IPS DF 6.9 (cell line): ENCODE measurements at regions not wholly inside any gene's neighbourhood (a gene's known extent, or its start where the extent isn't known, plus 50 kb on each side); places are given as distances from the start of the nearest gene placed in this dataset.

Experiments
- DNase-seq: peaks from one replicate; pipeline ENCODE4 v3.0.0-alpha.2; 2013; ENCODE audit warnings: low read depth, low spot score
- H3K27ac ChIP-seq: one replicate; pipeline ENCODE4 v1.5.1; 2013; ENCODE audit warnings: low read length, control low read depth
- H3K27me3 ChIP-seq: 2 replicates; pipeline ENCODE4 v1.6.1; 2013; ENCODE audit warnings: mild to moderate bottlenecking, low read length; ENCODE audit not compliant: control insufficient read depth, insufficient read depth
- H3K36me3 ChIP-seq: 2 replicates; pipeline ENCODE4 v1.6.1; 2013; ENCODE audit warnings: low read length; ENCODE audit not compliant: control insufficient read depth, insufficient read depth
- H3K4me1 ChIP-seq: 2 replicates; pipeline ENCODE4 v1.6.1; 2013; ENCODE audit warnings: low read length; ENCODE audit not compliant: control insufficient read depth, insufficient read depth
- H3K4me3 ChIP-seq: 2 replicates; pipeline ENCODE4 v1.5.1; 2013; ENCODE audit warnings: mild to moderate bottlenecking, low read length
- H3K9me3 ChIP-seq: 2 replicates; pipeline ENCODE4 v1.6.1; 2013; ENCODE audit warnings: low read length, inconsistent platforms; ENCODE audit not compliant: control insufficient read depth, insufficient read depth
- WGBS: extraction: QIAGEN DNeasy Blood & Tissue Kit; methylation state at CpG from one replicate; pipeline ENCODE4 v1.1.7; 2013; ENCODE audit warnings: mixed read lengths, missing lambda C conversion rate; ENCODE audit not compliant: insufficient read length, insufficient coverage; 5-methylcytosine and 5-hydroxymethylcytosine counted together

DNA sequence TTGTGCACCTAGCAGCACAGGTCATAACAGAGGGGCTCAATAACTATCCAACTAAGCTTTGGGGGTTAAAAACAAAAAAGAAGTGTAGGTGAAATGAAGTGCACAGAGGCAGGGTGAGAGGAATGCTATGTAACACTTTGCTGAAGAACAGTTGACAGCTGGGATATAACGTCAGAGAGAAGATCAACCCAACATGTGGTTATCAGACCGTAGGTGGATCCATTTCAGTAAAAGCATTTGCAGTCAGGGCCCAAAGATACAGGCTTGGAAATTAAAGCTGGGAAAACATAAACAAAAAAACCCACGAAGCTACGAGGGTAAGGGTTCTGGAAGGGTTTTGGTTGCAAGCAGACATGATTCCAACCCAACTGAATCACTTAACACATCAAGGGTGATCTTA, 377.5 kb upstream of the NR2F2 start:
- Histone ChIP-seq H3K4me3 (no peak overlapping the region), H3K27me3 (no peaks in the 10 kb centered on the region), H3K4me1 (peaks cover 2% of the 10 kb centered on the region; the same call in 1 of the 2 replicates), H3K36me3 (no peaks in the 10 kb centered on the region), H3K27ac (no peak overlapping the region), H3K9me3 (no peaks in the 10 kb centered on the region)
- no CpG with 5 or more reads among the region's 4 CpGs for WGBS
- no peak for DNase-seq

DNA sequence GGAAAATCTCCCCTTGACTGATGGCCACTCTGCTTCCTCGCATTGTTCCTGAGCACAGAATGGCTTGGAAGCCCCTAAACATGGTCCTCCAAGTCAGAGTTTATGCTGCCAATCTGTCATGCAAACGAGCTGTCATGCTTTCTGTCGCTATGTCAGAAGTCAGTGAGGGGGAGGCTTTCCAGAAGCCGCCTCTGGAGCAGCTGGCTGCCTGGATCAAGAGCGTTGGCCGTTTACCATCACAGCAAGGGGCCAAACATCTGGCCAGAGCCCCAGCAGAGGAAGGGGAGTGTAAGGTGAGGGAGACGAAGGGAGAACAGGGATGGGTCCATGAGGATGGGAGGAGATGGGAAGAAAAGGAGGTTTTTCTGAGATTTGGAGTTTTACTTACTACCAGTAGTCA, 372.6 kb upstream of the NR2F2 start:
- WGBS: no CpG with 5 or more reads among the region's 7 CpGs
- Histone ChIP-seq H3K27me3 (no peaks in the 10 kb centered on the region), H3K36me3 (no peaks in the 10 kb centered on the region), H3K4me1 (peaks cover 2% of the 10 kb centered on the region; the same call in 1 of the 2 replicates), H3K4me3 (no peak overlapping the region), H3K27ac (no peak overlapping the region), H3K9me3 (no peaks in the 10 kb centered on the region)
- no peak for DNase-seq

DNA sequence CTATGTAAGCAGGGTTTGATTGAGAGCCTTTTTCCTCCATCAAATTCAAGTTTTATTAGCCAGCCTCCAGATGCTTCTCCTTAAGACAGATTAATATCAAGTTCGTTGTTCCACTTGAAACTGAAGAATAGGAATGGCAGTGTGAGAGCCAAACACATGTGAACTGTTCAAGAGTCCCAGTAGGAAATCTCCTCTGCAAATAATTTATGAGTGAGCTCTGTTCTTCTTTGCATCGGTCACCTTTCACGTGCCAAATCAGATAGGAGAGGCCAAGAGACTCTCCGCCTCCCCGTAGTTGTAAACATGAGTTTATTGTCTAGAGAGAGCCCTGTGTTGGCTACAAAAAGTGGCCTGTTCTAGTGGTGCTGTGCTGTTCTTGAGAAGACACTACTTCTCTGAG, 372.1 kb upstream of the NR2F2 start:
- Histone ChIP-seq H3K27ac (no peak overlapping the region), H3K9me3 (no peaks in the 10 kb centered on the region), H3K27me3 (no peaks in the 10 kb centered on the region), H3K36me3 (no peaks in the 10 kb centered on the region), H3K4me3 (no peak overlapping the region), H3K4me1 (peaks cover 2% of the 10 kb centered on the region; the same call in 1 of the 2 replicates)
- WGBS: no CpG with 5 or more reads among the region's 5 CpGs
- no peak for DNase-seq

GRCh38 chr15:95968856-95969255, 361.6 kb upstream of the NR2F2 start:
- no peaks in the 10 kb centered on the region for H3K4me1 ChIP-seq
- no CpG with 5 or more reads among the region's 5 CpGs for WGBS

DNA sequence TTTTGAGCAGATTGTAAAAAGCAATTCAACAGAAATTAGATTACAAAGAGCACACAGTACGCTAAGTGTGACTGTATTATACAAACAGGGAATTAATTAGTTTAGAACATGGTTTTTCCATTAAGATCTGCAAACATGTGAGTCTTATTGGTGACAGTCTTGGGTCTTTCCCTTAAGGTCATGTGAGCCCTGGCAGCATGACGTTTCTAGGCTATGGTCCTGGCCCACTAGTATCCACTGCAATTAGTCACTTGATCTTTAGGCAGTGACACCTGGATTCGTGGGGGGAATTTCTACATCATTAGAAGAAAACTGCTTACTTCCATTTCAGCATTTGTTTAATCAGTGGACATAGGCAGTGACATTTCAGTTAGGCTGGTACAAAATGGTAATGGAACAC, 360.2 kb upstream of the NR2F2 start:
- Histone ChIP-seq H3K4me3 (no peak overlapping the region), H3K4me1 (no peaks in the 10 kb centered on the region), H3K27ac (no peak overlapping the region), H3K36me3 (no peaks in the 10 kb centered on the region), H3K27me3 (no peaks in the 10 kb centered on the region), H3K9me3 (no peaks in the 10 kb centered on the region)
- DNase-seq: no peak
- WGBS: no CpG with 5 or more reads among the region's 3 CpGs

More at GRCh38 chr15:95968856-95969255, 361.6 kb upstream of the NR2F2 start:
- H3K27me3 ChIP-seq: no peaks in the 10 kb centered on the region
- no peaks in the 10 kb centered on the region for H3K36me3 ChIP-seq
- H3K9me3 ChIP-seq: no peaks in the 10 kb centered on the region
- no peak overlapping the region for H3K4me3 ChIP-seq
- DNase-seq: no peak
- H3K27ac ChIP-seq: no peak overlapping the region

DNA sequence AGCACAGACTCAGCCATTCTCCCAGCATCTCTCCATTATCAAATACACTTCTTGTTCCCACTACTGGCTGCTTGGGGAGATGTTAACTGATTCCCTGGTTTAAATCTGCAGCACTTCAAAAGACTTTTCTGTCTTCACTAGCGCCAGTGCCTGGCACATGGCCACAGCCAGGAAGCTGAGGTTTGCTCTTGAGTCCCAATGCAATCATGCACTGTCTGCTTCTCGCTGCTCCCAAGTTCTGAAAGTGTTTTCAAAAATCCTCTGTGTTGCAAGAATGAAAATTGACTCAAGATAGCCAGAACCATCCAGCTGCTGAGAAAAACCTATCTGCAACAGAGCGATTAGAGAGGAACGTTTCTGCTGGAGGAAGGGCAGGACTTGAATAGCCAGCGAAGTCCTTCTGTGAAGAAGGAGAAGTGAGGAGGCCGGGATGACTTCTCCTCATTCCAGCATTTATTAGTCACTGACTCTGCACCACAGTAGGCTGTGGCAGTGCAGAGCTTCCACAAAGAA, 358.4 kb upstream of the NR2F2 start:
- no CpG with 5 or more reads among the region's 6 CpGs for WGBS
- Histone ChIP-seq H3K4me1 (no peaks in the 10 kb centered on the region), H3K4me3 (no peak overlapping the region), H3K27ac (no peak overlapping the region), H3K27me3 (no peaks in the 10 kb centered on the region), H3K36me3 (no peaks in the 10 kb centered on the region), H3K9me3 (no peaks in the 10 kb centered on the region)
- DNase-seq: no peak

- no peaks in the 10 kb centered on the region for H3K36me3 ChIP-seq
- H3K9me3 ChIP-seq: no peaks in the 10 kb centered on the region; the same call in 1 of the 2 replicates
- H3K27ac ChIP-seq: no peak overlapping the region
- no peaks in the 10 kb centered on the region for H3K4me1 ChIP-seq
- DNase-seq: no peak
- WGBS: no CpG with 5 or more reads among the region's 4 CpGs
- H3K4me3 ChIP-seq: no peak overlapping the region
- no peaks in the 10 kb centered on the region for H3K27me3 ChIP-seq
Measured at GRCh38 chr15:95972812-95973211, 357.7 kb upstream of the NR2F2 start.

DNA sequence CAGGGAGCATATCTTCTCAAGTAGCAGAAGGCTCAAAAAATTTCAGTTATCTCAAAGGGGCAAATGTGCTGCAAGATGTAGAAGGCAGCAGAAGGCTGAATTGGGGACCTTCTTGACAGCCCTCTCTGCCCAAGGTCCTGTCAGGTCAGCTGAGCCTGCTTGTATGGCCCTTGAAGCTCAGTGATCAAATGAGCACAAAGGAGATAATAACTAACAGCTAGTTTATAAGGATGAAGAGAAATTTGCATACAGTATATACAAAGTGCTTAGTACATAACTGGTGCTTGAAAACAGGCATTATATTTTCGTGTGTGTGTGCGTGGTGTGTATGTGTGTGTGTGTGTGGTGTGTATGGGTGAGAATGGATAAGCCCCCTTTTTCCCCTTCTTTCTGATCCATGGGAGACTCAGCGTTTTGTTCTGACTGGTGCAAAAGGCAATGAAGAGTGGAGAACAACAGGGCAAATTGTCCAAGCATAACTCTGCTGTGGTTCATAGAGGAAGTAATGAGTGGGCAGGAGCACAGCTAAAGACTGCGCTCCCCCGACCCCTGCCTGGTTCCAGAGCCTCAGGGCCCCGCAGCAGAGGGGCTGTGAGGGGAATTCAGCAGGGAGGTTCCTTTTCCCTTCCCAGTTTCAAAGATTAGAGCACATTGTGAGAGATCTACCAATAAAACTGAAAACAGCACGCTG, 356.8 kb upstream of the NR2F2 start:
- Histone ChIP-seq H3K9me3 (no peaks in the 10 kb centered on the region; the same call in 1 of the 2 replicates), H3K27me3 (no peaks in the 10 kb centered on the region), H3K4me3 (no peak overlapping the region), H3K36me3 (no peaks in the 10 kb centered on the region), H3K4me1 (no peaks in the 10 kb centered on the region), H3K27ac (no peak overlapping the region)
- WGBS: 100% methylated on average over 2 of the region's 7 CpGs
- no peak for DNase-seq

- no CpG with 5 or more reads among the region's 4 CpGs for WGBS
- no peak for DNase-seq
- Histone ChIP-seq H3K4me3 (no peak overlapping the region), H3K27me3 (no peaks in the 10 kb centered on the region), H3K9me3 (no peaks in the 10 kb centered on the region; the same call in 1 of the 2 replicates), H3K4me1 (no peaks in the 10 kb centered on the region), H3K36me3 (no peaks in the 10 kb centered on the region), H3K27ac (no peak overlapping the region)
Measured at GRCh38 chr15:95975212-95975611, 355.3 kb upstream of the NR2F2 start.

DNA sequence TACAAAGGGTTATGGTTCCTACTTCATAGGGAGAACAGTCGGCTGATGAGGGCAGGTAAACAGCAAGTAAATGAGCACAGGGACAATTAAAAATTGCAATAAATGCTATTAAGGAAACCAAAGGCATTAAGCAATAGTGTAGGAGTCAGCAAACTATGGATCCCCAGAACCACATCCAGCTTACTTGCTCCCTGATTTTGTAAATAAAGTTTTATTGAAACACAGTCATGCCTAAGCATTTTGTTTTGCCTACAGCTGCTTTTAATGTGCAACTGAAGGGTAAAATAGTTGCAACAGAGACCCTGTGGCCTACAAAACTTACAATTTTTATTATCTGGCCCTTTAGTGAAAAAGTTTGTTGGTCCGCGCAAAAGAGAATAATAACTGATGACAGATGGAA, 351.2 kb upstream of the NR2F2 start:
- Histone ChIP-seq H3K27me3 (no peaks in the 10 kb centered on the region), H3K27ac (no peak overlapping the region), H3K36me3 (no peaks in the 10 kb centered on the region), H3K4me3 (no peak overlapping the region), H3K4me1 (no peaks in the 10 kb centered on the region), H3K9me3 (no peaks in the 10 kb centered on the region; the same call in 1 of the 2 replicates)
- no peak for DNase-seq
- no CpG with 5 or more reads among the region's 3 CpGs for WGBS

GRCh38 chr15:95981209-95981608, 349.3 kb upstream of the NR2F2 start:
- H3K4me3 ChIP-seq: no peak overlapping the region
- H3K27me3 ChIP-seq: no peaks in the 10 kb centered on the region
- no peaks in the 10 kb centered on the region; the same call in 1 of the 2 replicates for H3K9me3 ChIP-seq
- no peak overlapping the region for H3K27ac ChIP-seq
- no peaks in the 10 kb centered on the region for H3K4me1 ChIP-seq
- WGBS: no CpG with 5 or more reads among the region's 6 CpGs
- no peak for DNase-seq
- no peaks in the 10 kb centered on the region for H3K36me3 ChIP-seq
